Hematopoietic multipotent progenitor cell treated with erythropoietin and hydrocortisone succinate and interleukin-3 and kit ligand, for 15 days (in vitro differentiated cells): ENCODE measurements at regions not wholly inside any gene's neighbourhood (a gene's known extent, or its start where the extent isn't known, plus 50 kb on each side); places are given as distances from the start of the nearest gene placed in this dataset.
"Not testable (repeated sequence)": the region's sequence is repeated elsewhere in the genome, so short reads cannot be mapped to it uniquely, and the experiment has no call there.

Experiments
- DNase-seq: peaks from one replicate; pipeline ENCODE4 v3.0.0-alpha.2; 2015; ENCODE audit warnings: low spot score

DNA sequence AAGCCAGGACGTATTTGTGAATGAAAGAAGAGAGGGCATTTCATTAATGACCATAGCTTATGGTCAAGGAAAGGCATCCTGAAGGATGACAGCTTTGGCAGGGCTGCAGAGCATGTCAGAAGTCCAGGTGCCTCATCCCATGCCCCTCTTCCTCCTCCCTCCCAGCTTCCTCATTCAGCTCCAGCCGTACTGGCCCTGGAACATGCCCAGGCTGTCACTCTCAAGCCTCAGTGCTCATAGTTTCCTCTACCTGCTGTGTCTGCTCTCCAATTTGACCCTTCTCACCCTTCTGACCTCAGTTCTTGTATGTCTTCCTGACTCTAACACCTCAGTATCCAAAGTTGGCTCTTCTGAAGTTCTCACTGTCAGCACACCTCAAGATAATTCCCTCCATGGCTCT is 695.8 kb upstream of the HS6ST1 start:
- DNase-seq = no peak

DNA sequence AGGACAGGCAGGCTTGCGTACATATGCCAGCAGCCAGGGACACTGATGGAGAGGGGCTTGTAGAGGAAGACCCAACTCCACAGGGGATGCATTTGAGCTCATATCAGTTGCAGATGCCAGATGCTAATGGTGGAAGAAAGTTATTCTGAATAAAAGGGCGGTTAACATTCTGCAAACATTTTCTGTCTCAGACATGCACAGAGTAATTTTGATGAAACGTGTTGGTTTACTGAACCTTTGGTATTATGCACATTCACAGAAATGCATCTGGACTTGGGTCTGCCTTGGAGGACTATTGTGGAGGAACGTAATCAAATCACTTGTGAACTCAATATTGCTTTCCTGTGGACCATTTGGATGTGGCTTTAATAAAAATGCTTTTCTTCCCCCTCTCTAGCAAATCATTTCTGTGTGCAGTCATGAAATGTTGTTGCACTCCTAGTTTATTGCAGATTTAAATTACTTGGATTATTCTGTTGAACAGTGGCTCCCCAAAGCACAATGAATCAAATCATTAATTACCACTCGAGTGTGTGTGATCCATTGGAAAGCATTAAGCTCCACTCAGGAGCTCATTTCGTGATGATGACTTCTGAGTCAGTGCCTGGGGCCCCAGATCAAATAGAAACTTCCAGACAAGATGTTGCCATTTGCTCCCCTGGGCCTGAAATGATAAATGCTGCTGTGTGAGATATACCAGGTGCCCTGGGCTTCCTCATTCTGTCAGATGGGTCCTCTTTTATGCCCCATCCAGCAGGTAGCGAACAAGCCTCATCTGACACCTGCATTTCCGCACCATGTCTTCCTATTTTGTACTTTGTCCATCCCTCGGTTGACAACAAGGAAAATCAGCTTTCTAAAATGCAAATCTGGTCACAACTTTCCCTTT is 697.0 kb upstream of the HS6ST1 start:
- no peak for DNase-seq

DNA sequence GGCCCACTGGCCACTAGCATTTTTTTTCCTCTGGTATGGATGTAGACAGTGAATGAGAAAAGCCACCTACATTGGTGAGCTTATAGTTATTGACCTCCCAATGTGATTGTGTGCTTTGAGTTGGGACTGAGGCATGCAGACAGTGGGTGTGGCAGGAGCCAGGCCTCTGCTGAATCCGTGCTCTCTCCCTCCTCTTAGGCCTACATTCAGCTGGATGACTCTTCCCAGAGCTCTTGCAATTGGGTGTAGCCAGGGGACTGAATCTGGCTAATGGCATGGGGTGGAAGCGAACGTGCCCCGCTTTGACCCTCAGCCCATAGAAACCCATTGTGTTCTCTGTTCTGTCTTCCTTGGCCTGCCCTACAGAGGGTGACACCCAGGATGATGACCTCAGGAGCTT is 698.3 kb upstream of the HS6ST1 start:
- no peak for DNase-seq

DNA sequence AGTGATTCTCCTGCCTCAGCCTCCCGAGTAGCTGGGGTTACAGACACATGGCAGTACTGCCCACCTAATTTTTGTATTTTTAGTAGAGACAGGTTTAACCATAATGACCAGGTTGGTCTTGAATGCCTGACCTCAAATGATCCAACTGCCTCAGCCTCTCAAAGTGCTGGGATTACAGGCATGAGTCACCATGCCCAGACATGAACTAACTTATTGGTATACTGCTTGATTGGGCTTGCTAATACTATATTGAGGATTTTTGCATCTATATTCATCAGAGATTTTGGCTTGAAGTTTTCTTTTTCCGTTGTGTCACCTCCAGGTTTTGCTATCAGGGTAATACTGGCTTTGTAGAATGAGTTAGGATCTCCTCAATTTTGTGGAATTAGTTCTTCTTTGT is 706.1 kb upstream of the HS6ST1 start:
- no peak for DNase-seq

DNA sequence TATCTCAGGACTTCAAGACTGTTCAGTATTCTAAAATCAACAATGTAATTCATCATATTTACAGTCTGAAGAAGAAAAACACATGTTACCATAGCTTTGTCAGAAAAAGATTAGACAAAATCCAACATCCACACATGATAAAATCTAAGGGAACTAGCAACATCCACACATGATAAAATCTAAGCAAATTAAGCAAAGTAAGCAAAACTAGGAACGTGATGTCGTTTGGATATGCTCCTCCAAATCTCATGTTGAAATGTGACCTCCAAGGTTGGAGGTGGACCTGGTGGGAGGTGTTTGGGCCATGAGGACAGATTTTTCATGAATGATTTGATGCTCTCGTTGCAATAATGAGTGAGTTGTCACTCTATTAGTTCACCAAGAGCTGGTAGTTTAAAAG is 717.3 kb upstream of the HS6ST1 start:
- no peak for DNase-seq

DNA sequence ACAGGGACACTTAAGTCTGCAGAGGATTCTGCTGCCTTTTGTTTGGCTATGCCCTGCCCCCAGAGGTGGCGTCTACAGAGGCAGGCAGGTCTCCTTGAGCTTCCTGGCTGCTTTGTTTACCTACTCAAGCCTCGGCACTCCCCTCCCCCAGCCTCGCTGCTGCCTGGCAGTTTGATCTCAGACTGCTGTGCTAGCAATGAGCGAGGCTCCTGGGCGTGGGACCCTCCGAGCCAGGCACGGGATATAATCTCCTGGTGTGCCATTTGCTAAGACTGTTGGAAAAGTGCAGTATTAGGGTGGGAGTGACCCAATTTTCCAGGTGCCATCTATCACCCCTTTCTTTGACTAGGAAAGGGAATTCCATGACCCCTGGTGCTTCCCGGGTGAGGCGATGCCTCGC is 725.0 kb upstream of the HS6ST1 start:
- not testable (repeated sequence) for DNase-seq

DNA sequence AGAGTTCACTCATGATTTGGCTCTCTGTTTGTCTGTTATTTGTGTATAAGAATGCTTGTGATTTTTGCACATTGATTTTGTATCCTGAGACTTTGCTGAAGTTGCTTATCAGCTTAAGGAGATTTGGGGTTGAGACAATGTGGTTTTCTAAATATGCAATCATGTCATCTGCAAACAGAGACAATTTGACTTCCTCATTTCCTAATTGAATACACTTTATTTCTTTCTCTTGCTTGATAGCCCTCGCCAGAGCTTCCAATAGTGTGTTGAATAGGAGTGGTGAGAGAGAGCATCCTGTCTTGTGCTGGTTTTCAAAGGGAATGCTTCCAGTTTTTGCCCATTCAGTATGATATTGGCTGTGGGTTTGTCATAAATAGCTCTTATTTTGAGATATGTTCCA is 727.8 kb upstream of the HS6ST1 start:
- not testable (repeated sequence) for DNase-seq

DNA sequence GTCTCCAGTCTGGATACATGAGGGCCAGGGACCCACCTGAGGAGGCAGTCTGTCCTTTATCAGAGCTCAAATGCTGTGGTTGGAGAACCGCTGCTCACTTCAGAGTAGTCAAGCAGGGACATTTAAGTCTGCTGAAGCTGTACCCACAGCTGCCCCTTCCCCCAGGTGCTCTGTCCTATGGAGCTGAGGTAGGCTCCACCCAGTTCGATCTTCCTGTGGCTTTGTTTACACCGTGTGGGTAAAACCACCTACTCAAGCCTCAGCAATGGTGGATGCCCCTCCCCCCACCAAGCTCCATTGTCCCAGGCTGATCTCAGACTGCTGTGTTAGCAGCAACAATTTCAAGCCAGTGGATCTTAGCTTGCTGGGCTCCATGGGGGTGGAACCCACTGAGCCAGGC is 731.4 kb upstream of the HS6ST1 start:
- no peak for DNase-seq

DNA sequence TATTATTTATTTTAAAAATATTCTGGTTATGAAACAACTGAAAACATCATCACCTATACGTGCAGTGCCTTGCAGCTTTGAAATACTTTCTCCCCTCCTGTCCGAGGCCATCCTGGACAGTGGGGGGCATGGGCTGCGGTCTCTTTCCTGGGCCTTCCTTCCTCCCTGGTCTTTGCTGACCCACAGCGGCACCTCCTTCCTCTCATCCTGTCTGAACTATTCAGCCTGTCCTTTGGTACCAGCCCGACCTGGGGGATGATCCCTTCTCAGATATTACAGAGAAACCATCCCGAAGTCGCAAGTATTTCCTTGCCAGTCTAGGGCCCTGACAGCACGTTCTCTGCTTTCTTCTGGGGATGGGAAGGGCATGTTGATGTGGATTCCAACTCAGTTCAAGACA is 736.6 kb upstream of the HS6ST1 start:
- DNase-seq = no peak

DNA sequence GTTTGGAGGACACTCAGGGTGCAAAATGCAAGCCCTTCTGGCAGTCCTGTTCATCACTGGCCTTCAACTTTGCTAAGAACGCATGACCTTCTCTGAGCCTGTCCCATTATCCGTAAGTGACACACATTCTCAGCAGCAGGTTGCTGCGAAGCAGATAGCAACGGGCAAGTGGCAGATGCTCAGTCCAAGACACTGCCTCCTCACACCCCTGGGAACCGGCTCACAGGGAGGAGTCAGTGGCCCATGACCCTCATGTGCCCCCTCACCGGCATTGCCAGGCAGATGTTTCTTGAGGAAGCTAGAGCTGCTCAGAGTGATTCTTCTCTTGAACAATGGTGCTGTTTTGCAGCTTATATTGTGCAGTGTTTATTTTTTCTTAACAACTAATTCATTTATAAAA is 737.2 kb upstream of the HS6ST1 start:
- DNase-seq = no peak

DNA sequence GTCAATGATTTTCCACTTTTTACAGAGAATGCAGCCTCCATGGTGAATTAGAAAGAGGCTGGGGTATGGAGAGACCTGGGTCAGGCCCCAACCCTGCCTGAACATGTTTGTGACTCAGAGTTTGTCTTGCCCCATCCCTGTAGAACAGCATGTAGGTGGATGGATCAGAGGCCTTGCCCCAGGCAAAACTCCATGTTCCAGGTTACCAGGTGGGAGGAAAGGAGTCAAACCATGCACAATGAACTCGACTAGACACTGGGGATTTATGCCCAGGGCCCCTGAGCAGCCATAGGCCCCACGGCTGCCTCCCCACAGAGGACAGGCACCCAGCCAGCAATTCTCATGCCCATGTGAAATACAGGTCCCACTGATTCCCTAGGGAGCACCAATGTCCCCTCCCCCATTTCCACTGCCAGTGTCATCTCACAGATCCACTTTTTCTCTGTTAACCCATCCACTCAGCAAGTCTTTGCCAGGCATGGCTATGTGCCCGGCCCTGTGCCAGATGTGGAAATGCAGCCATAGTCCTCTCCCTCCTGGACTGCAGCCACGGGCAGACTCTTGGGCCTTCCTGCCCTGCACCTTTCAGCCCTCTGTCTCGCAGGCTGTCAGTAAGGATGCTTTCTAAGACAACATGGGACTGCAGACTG is 737.8 kb upstream of the HS6ST1 start:
- no peak for DNase-seq

DNA sequence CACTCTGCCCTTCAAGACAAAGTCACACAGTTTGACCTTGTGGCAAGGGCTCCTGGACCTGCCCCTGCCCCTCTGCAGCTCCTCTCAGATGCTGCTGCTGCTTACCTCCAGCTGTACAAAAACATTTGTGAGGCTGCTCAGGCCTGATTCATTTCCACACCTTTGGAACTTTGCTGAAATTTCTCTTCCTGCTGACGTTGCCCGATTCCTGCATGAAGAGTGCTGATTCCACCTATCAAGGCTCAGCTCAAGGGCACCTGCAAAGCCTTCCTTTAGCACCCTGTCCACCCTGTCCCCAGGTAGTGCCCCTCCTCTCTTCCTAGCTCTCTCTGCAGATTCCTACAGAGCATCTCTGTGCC is 738.3 kb upstream of the HS6ST1 start:
- no peak for DNase-seq

DNA sequence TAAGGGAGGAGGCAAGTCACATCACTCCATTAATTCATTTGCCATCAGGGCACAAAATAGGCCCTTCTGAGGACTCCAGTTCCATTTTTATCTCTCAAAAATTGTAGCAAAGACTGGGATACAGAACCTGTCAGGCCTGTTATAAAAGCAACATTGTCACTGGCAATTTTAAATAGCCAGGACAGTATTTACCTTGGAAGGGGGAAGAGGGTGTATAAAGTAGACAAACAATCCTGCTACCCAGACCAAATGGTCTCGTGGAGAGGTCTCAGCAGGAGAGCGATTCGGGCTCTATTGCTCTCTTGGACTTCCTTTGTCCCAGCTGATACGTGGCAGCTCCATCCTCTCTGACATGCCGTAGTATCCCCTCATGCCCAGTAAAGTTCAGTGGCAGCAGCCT is 740.3 kb upstream of the HS6ST1 start:
- DNase-seq = no peak

DNA sequence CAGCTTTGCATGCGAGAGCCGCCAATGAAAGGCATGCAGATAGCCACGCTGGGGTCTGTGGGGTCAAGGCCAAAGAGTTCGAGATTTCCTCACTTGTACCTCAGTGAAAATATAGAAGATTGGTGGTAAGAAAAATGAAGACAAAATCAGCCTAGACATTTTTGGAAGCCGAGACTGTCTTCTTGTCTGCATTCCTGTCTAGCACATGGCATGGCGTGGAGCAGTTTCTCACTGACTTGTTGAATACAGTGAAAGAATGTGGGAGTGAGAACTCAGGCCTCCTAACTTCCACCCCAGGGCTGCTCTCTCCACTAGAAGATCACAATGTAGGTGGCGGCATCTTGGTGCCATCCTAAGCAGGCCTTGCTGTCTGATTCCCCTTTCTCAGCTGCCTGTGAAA is 740.8 kb upstream of the HS6ST1 start:
- DNase-seq = no peak

DNA sequence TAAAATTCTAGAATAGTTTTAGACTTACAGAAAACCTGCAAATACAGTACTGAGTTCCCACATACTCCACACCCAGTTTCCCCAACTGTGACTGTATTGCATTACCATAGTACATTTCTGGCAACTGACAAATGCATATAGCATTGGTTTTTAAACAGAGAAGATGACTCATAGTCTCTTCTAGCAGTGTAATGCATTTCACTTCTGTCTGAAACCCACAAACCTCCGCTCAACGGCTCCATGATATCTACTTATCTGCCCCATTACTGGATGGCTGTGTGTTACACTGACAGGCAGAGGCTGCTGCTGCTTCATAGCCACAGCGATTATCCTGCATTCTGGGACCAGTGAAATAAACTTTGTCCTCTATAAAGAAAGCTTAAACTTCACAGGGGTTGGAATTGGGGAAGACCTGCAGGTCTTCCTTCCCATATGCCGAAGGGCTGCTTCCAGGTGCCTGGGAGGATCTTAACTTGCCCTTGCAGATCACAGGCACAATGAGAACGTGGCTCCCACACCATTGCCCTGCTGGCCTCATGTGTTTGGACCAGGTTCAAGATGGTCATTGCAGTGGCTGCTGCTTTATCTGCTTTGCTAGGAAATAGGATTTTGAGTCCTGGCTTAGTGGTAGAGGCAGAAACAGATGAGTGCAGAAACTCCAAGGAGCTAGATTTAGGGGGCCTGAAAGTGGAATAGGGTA is 742.6 kb upstream of the HS6ST1 start:
- DNase-seq = no peak

DNA sequence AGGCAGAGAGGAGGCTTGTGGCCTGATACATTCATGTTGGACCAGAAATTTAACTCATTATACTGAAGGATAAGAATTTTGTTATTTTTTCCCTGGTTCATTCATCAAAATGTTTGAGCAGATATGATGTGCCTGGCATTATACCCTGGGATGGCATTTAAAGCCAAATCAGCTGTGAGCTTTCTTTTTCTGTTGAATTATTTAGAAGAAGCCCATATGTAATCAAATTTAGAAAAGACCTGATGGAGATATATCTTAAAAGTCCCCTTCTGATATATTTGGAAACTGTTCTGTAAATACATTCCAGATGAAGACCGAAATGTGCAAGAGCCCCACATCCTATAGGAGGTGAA is 743.1 kb upstream of the HS6ST1 start:
- no peak for DNase-seq

DNA sequence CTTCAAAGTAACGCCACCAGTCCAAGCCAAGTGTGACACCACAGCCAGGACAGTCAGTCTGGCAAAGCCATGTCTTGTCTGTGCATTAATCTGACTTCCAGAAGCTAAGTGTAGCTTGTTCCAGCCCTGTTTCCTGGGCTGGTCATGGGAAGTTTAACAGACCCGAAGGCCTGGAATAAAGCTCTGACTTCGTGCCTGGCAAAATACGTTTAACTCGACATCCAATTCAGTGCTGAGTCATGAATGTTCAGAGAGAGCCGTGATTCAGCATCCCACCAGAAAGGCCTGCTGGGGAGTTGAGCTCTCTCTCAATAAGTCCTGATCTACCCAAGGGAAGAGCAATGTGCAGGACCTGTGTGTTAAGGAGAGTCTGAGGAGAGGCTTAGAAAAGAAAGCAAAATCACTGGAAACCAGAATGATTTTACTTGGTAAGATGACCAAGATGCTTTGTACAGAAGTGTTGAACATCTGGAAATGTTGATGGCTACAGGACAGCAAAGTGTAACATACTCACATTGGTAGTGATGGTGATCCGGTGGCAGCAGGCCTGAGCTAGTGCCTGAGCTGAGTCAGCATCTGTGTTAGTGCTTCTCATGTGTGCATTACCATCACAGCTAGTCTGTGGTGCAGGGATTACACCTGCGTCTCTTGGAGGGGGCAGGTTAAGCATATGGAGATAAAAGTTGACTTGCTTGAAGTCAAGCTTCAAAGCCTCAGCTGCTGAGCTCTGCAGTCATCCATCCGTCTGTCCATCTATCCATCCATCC is 743.7 kb upstream of the HS6ST1 start:
- DNase-seq = no peak

DNA sequence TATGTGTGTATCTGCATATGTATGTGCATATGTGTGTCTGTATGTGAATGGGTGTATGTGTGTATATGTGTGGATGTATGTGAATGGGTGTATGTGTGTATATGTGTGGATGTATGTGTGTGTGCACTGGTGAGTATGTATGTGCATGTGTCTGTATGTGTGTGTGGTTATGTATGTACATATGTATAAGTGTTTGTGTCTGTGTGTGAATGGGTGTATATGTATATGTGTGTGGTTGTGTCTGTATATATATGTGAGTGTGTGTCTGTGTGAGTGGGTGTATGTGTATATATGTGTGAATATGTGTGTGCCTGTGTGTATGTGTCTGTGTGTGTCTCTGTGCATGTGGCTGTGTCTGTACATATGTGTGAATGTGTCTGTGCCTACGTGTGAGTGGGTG is 748.4 kb upstream of the HS6ST1 start:
- DNase-seq = no peak

DNA sequence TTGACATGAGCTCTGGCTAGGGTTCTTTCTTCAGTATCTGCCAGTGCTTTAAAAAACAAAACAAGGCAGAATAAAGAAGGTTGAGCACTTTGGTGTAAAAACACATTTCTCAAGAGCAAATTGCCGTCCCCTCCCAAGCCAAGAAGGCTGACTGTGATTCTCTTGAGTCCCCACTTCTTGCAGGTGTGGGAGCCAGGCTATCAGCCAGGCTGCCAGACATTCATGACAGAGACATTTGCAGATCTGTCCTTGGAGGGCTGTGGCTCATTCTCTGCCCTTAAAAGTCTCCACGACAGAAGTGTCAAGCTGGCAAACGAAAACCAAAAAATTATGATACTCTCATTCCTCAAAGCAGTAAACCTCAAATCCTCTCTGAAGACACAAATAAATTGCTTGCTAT is 749.3 kb upstream of the HS6ST1 start:
- no peak for DNase-seq

DNA sequence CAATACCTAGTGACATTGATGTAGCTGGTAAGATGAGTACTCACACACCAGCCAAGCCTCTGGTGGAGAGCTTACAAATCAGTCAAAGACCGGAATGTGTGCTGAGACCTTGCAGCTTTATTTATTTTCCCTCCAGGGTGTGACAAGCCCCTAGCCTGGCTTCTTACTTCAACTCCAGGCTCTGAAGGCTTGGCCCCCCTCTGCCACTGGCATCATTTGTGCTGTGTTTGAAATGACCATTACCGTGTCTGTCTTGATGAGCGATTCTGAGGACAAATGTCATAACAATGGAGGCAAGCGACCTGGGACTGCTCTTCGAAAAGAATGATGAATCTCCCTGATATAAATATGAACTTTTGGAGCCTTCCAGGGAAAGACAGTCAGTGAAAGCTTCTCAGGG is 749.9 kb upstream of the HS6ST1 start:
- DNase-seq = no peak

DNA sequence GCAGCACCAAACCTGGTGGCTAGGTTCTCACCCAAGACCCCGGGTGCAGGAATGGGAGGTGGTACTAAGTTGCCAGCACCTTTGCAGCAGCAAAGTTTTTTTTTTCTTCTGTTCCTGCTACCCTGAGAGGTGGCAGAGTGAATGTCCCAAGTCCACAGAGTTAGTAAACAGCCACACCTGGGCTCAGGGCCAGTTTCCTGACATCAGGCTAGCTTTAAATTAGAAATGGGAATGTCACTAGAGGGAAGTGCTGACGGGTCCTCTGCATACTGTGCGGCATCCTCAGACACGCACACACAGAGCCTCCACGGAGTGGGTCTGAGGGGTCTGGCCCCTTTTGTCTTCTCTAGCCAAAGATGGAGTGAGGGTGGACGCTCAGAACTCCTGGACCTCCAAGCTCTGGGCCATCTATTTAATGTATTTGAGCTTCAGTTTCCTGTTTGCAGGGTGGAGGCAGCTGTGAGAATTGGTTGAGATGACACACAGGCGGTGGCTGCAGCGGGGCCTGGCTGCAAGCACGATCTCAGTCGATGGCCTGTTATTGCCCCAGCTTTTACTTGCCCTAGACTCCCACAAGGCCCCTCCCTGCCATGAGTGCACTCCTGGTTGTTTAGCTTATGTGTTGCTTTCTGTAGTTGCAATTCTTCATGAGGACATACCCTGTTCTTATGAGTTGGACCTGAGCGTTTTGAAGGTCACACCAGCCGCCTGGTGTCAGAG is 751.4 kb upstream of the HS6ST1 start:
- DNase-seq = no peak

DNA sequence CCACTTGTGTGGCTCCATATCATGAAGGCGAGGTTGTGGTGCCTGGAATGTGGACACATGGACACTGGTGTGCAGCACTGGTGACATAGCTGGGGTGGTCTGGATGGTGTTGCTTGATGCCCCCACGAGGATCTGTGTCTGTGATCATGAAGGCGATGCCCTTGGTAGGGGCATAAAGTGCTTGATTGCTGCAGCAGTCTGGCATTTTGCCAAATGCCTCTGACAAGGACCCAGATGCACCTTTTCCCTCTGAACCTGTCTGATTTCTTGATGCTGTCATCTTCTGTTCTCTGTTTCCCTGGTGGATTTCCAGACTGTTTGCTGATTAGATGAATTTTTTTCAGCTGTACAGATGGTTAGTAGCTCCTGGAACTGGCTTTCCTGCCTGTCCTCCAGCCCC is 752.0 kb upstream of the HS6ST1 start:
- no peak for DNase-seq
